GM12873 (cell line): ENCODE measurements at regions not wholly inside any gene's neighbourhood (a gene's known extent, or its start where the extent isn't known, plus 50 kb on each side); places are given as distances from the start of the nearest gene placed in this dataset.

Source experiments
- TF ChIP-seq, protein P1 (sequence below): IDR thresholded peaks from 2 replicates; pipeline ENCODE4 v1.5.1; 2012; ENCODE audit warnings: low read depth, mild to moderate bottlenecking, moderate library complexity, low read length, control low read depth; ENCODE audit not compliant: insufficient read depth; ENCODE audit errors: missing control alignments

DNA sequence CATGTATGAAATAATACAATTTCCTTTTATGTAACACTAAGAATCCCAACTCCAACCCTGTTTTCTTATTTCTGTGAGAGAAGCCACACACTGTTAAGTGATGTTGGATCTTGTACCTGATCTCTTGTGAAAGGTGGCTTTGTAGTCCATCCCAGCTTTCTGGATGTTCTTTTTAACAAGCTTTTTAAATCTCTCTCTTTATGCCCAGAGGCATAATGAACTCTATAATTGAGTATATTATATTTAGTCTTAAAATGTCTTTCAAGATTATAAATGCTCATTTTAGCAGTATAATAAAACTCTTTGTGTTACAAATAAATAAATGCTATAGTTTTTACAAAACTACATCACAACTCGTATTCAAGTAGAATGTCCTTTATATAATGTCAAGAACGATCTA is 922.1 kb downstream of the EPHA7 start:
- TF ChIP-seq, protein P1, sequence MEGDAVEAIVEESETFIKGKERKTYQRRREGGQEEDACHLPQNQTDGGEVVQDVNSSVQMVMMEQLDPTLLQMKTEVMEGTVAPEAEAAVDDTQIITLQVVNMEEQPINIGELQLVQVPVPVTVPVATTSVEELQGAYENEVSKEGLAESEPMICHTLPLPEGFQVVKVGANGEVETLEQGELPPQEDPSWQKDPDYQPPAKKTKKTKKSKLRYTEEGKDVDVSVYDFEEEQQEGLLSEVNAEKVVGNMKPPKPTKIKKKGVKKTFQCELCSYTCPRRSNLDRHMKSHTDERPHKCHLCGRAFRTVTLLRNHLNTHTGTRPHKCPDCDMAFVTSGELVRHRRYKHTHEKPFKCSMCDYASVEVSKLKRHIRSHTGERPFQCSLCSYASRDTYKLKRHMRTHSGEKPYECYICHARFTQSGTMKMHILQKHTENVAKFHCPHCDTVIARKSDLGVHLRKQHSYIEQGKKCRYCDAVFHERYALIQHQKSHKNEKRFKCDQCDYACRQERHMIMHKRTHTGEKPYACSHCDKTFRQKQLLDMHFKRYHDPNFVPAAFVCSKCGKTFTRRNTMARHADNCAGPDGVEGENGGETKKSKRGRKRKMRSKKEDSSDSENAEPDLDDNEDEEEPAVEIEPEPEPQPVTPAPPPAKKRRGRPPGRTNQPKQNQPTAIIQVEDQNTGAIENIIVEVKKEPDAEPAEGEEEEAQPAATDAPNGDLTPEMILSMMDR, result no peak

DNA sequence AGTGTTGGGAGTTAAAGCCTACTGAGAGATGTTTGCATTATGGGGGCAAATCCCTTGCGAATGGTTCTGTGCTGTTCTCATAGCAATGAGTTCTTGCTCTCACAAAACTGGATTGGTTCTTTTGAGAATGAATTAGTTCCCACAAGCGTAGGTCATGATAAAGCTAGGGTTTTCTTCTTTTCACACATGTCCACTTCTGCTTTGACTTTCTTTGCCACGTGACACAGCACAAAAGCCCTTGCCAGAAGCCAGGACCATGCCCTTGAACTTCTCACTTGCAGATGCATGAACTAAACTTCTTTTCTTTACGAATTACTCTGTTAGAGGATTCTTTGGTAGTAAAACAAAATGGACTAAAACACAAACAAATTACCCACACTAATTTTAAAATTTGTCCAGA is 922.8 kb downstream of the EPHA7 start:
- TF ChIP-seq, protein P1, result no peak

DNA sequence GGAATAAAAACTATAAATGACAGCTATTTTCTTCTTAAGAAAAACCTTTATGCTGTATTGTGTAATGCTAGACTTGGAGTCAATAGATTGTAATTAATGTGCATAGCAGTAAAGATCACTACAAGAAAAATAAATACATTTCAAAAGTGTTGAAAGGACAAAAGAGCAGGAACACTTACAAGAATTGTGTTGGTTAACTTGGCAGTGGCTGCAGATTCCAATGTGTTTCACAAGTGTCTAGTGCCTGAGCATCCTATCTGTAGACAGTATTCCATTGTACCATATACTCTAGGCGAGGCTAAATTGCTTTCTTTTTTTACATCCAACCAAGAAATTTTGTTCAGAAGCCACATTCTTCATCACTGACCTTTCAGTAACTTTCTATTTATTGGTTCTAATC is 924.1 kb downstream of the EPHA7 start:
- TF ChIP-seq, protein P1, result no peak

DNA sequence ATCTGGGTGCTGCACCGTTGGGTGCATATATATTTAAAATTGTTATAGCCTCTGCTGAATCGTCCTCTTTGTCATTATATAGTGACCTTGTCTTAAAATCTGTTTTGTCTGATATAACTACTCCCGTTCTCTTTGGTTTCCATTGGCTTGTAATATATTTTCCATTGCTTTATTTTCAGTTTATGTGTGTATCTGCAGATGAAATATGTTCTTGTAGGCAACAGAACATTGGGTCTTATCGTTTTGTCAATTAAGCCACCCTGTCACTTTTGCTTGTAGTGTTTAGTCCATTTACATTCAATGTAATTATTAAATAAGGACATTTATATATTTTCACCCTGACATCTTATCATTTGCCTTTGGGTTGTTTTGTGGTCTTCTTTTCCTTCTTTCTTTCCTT is 933.9 kb downstream of the EPHA7 start:
- TF ChIP-seq, protein P1, result no peak

DNA sequence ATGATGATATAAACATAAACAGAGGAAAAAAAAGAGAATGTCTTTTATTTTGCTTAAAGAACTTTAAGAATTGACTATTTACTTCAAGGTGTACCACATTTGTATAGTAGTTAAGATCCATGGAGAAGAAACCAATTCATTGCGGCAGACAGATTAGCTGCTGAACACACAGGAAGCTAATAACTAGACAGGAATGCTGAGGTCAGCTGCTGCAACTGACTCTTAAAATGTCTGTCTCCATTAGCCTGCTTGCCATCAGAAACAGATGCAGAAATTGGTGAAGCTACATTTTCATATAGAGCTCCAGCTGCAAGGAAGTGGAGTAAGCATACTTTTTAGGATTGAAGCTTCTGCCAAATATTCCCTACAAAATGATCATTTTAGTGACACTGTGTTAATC is 939.5 kb downstream of the EPHA7 start:
- TF ChIP-seq, protein P1, result no peak

DNA sequence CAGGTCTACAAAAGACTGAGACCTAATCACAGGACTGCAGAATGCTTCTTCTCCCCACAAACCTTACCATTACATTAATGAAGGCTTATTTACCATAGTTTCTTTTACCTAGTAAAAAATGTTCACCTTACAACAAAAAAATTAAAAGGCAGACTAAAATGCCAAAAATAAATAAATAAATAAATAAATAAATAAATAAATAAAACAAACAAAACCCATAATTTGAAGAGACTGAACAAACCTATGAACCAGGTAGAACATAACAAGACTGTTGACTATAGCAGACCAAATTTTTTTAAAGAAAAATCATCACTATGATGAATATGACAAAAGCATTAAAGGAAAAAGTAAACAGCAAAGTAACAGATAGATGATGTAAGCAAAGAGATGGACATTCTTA is 946.3 kb downstream of the EPHA7 start:
- TF ChIP-seq, protein P1, result no peak

DNA sequence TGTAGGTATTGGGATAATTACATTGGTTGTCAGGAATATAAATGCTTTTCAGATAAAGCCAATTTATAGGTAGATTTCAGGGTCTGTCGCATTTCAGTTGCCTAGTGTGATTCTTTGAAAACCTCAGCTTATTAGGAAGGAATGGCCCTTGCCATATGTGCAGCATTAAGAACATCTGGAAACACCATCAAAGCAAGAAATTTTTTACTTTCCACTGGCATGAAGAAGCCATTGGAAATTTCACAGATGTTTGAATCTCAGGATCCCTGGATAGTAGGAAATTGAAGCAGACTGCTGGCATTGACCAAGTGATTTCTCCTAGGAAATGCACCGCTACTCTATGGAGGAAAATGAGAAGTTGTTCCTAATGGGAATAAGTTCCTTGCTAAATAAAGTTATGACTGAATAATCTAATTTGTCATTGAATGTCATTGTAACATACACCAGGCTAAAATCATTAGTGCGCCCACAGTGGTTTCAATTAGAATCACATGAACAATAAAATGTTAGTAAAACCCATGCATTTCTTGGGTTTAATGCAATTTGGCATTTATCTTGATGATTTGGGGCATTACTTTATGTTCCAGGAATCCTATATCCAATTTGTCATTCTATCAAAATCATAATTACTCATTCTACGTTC is 950.1 kb downstream of the EPHA7 start:
- TF ChIP-seq, protein P1, result no peak
